Transverse colon (tissue), 4 donors: ENCODE measurements at regions not wholly inside any gene's neighbourhood (a gene's known extent, or its start where the extent isn't known, plus 50 kb on each side); places are given as distances from the start of the nearest gene placed in this dataset.

Experiments used
- DNase-seq: peaks from one replicate; pipeline ENCODE4 v3.0.0-alpha.2; 2019
- H3K27ac ChIP-seq, 4 donors: fragments of 200-600 bp; sonication (generic); 2 replicates each; pipeline ENCODE4 v1.5.1; 2016 to 2018; ENCODE audit warnings: inconsistent platforms in 4 of 4
- H3K27me3 ChIP-seq: fragments of 200-600 bp; sonication (generic); 2 replicates; pipeline ENCODE4 v1.5.1; 2017; ENCODE audit warnings: inconsistent platforms
- H3K36me3 ChIP-seq, 4 donors: fragments of 200-600 bp; sonication (generic); 2 replicates each; pipeline ENCODE4 v1.5.1; 2017 to 2019; ENCODE audit warnings: inconsistent platforms in 4 of 4
- H3K4me1 ChIP-seq, 4 donors: fragments of 200-600 bp; sonication (generic); 2 replicates each; pipeline ENCODE4 v1.5.1; 2017 to 2020; ENCODE audit warnings: inconsistent platforms in 4 of 4
- H3K4me3 ChIP-seq, 4 donors: fragments of 200-600 bp; sonication (generic); 1 replicate in 1 of 4; 2 replicates in 3 of 4; pipeline versions ENCODE4 v1.5.1 to v1.6.1; 2017 to 2019; ENCODE audit warnings: inconsistent platforms in 4 of 4
- H3K9me3 ChIP-seq, 2 donors: fragments of 200-600 bp; sonication (generic); 2 replicates each; pipeline ENCODE4 v1.5.1; 2017 to 2019; ENCODE audit warnings: inconsistent platforms in 2 of 2
- CTCF ChIP-seq, 5 experiments: fragments of 200-600 bp in 3 of 5; fragments of 450-650 bp in 2 of 5; sonication (generic) in 3 of 5; IDR thresholded peaks; 1 replicate in 2 of 5; 2 replicates in 3 of 5; pipeline ENCODE4 v1.5.1; 2016 to 2017; ENCODE audit warnings: antibody characterized with exemption in 5 of 5, inconsistent platforms in 3 of 5, mild to moderate bottlenecking in 2 of 5, moderate library complexity in 1 of 5
- EP300 ChIP-seq: sonication (generic); formaldehyde crosslinking; IDR thresholded peaks from one replicate; pipeline ENCODE4 v1.6.1; 2017; ENCODE audit warnings: antibody characterized with exemption, low read depth
- POLR2A ChIP-seq: fragments of 450-650 bp; IDR thresholded peaks from one replicate; pipeline ENCODE4 v1.6.1; 2016; ENCODE audit warnings: antibody characterized with exemption, mild to moderate bottlenecking, moderate library complexity
- POLR2AphosphoS5 ChIP-seq, 3 donors: sonication (generic); formaldehyde crosslinking; IDR thresholded peaks; one replicate each; pipeline ENCODE4 v1.6.1; 2016; ENCODE audit warnings: antibody characterized with exemption in 3 of 3
- WGBS, 2 donors: methylation state at CpG; one replicate each; pipeline ENCODE4 v1.1.5; 2018; ENCODE audit warnings: low coverage in 1 of 2; 5-methylcytosine and 5-hydroxymethylcytosine counted together
- in situ Hi-C, 4 donors: fragments of 200-750 bp; cut with MboI; loops; one replicate each; pipeline versions ENCODE4 v1.15.0 to v1.15.1; 2017; ENCODE audit warnings: low sequenced_read_pairs in 3 of 4, low pct_ligation_motif_present in 1 of 4, low pct_unique_long_range_greater_than_20kb in 1 of 4
- intact Hi-C: fragments of 100-400 bp; cut with DNase I; formaldehyde crosslinking; loops from one replicate; pipeline ENCODE4 v1.15.1; 2023; ENCODE audit warnings: low total_unique reads

- Histone ChIP-seq H3K36me3 (no peaks in the 10 kb centered on the region), H3K27ac (no peak overlapping the region), H3K4me3 (no peak overlapping the region), H3K27me3 (no peaks in the 10 kb centered on the region), H3K4me1 (no peaks in the 10 kb centered on the region), H3K9me3 (peaks cover 0 to 7% of the 10 kb centered on the region in 2 donors)
- TF ChIP-seq EP300 (no peak), CTCF (IDR thresholded peaks at IDR 0.05) (no peak), POLR2AphosphoS5 (IDR thresholded peaks at IDR 0.05) (no peak), POLR2A (no peak)
- in situ Hi-C loops = no loop called here
- 77 to 82% methylated on average over 5 of the region's 5 CpGs for WGBS, 2 donors
- intact Hi-C loops = no loop called here
- DNase-seq = no peak
Observed at GRCh38 chr13:82298106-82298505, 1584.2 kb downstream of the SLITRK1 start.

- Histone ChIP-seq H3K27me3 (no peaks in the 10 kb centered on the region), H3K9me3 (peaks cover 0 to 3% of the 10 kb centered on the region in 2 donors), H3K4me1 (no peaks in the 10 kb centered on the region), H3K27ac (no peak overlapping the region), H3K36me3 (no peaks in the 10 kb centered on the region), H3K4me3 (no peak overlapping the region)
- TF ChIP-seq CTCF (IDR thresholded peaks at IDR 0.05) (no peak), POLR2A (no peak), POLR2AphosphoS5 (IDR thresholded peaks at IDR 0.05) (no peak), EP300 (no peak)
- WGBS, 2 donors = 88 to 92% methylated on average over 6 of the region's 6 CpGs
- in situ Hi-C loops (no loop called here), intact Hi-C loops (no loop called here)
- no peak for DNase-seq
Observed at GRCh38 chr13:82294226-82294625, 1588.0 kb downstream of the SLITRK1 start.

GRCh38 chr13:82292334-82292733 lies 1589.9 kb downstream of the SLITRK1 start:
- Histone ChIP-seq H3K4me1 (no peaks in the 10 kb centered on the region), H3K36me3 (no peaks in the 10 kb centered on the region), H3K4me3 (no peak overlapping the region), H3K9me3 (peaks cover 0 to 3% of the 10 kb centered on the region in 2 donors), H3K27me3 (no peaks in the 10 kb centered on the region), H3K27ac (no peak overlapping the region)
- DNase-seq = no peak
- in situ Hi-C loops (no loop called here), intact Hi-C loops (no loop called here)
- TF ChIP-seq POLR2AphosphoS5 (IDR thresholded peaks at IDR 0.05) (no peak), POLR2A (no peak), EP300 (no peak)
- WGBS, 2 donors = 67 to 72% methylated on average over 2 of the region's 2 CpGs

- 69 to 75% methylated on average over 2 to 3 of the region's 3 CpGs for WGBS, 2 donors
- Histone ChIP-seq H3K36me3 (no peaks in the 10 kb centered on the region), H3K27me3 (no peaks in the 10 kb centered on the region), H3K9me3 (peaks cover 0 to 3% of the 10 kb centered on the region in 2 donors), H3K27ac (no peak overlapping the region), H3K4me3 (no peak overlapping the region), H3K4me1 (no peaks in the 10 kb centered on the region)
- no peak for TF ChIP-seq EP300
- no peak for TF ChIP-seq POLR2A
- TF ChIP-seq POLR2AphosphoS5 (IDR thresholded peaks at IDR 0.05) = no peak
- in situ Hi-C loops (no loop called here), intact Hi-C loops (no loop called here)
- no peak for DNase-seq
Observed at GRCh38 chr13:82291852-82292251, 1590.4 kb downstream of the SLITRK1 start.

- no peaks in the 10 kb centered on the region for H3K27me3 ChIP-seq
- TF ChIP-seq EP300 (no peak), CTCF (IDR thresholded peaks at IDR 0.05) (no peak), POLR2AphosphoS5 (IDR thresholded peaks at IDR 0.05) (no peak), POLR2A (no peak)
- 63 to 82% methylated on average over 2 to 6 of the region's 6 CpGs for WGBS, 2 donors
- no peak for DNase-seq
- in situ Hi-C loops (no loop called here), intact Hi-C loops (no loop called here)
- no peaks in the 10 kb centered on the region for H3K4me1 ChIP-seq
- no peak overlapping the region for H3K4me3 ChIP-seq
- no peaks in the 10 kb centered on the region for H3K36me3 ChIP-seq
- no peaks in the 10 kb centered on the region for H3K9me3 ChIP-seq
- H3K27ac ChIP-seq = no peak overlapping the region
Observed at GRCh38 chr13:82275644-82276043, 1606.6 kb downstream of the SLITRK1 start.
